Trophoblast cell (in vitro differentiated cells and primary cell): ENCODE measurements at regions not wholly inside any gene's neighbourhood (a gene's known extent, or its start where the extent isn't known, plus 50 kb on each side); places are given as distances from the start of the nearest gene placed in this dataset.

Source experiments
- DNase-seq, 2 donors: peaks; one replicate each; pipeline ENCODE4 v3.0.0-alpha.2; 2016
- H2AFZ ChIP-seq: 2 replicates; pipeline ENCODE4 v1.6.1; 2013; ENCODE audit warnings: low read length, moderate library complexity, mild to moderate bottlenecking; ENCODE audit not compliant: insufficient read depth, poor library complexity
- H2AK5ac ChIP-seq: 2 replicates; pipeline ENCODE4 v1.6.1; 2013; ENCODE audit warnings: mild to moderate bottlenecking, low read length
- H2BK120ac ChIP-seq: 2 replicates; pipeline ENCODE4 v1.6.1; 2013; ENCODE audit warnings: low read length, mild to moderate bottlenecking, moderate library complexity; ENCODE audit not compliant: insufficient read depth, poor library complexity
- H2BK12ac ChIP-seq: 2 replicates; pipeline ENCODE4 v1.6.1; 2013; ENCODE audit warnings: mild to moderate bottlenecking, low read length, moderate library complexity
- H2BK5ac ChIP-seq: 2 replicates; pipeline ENCODE4 v1.6.1; 2013; ENCODE audit warnings: low read length, low read depth, moderate library complexity, mild to moderate bottlenecking; ENCODE audit not compliant: poor library complexity
- H3K14ac ChIP-seq: 2 replicates; pipeline ENCODE4 v1.6.1; 2013; ENCODE audit warnings: mild to moderate bottlenecking, low read length
- H3K18ac ChIP-seq: 2 replicates; pipeline ENCODE4 v1.6.1; 2013; ENCODE audit warnings: mild to moderate bottlenecking, low read length
- H3K23ac ChIP-seq: 2 replicates; pipeline ENCODE4 v1.6.1; 2013; ENCODE audit warnings: low read length
- H3K27ac ChIP-seq: 2 replicates; pipeline ENCODE4 v1.5.1; 2013; ENCODE audit warnings: low read depth, mild to moderate bottlenecking, inconsistent platforms, low read length, moderate library complexity
- H3K27me3 ChIP-seq: 2 replicates; pipeline ENCODE4 v1.6.1; 2013; ENCODE audit warnings: inconsistent platforms, mild to moderate bottlenecking, low read length, moderate library complexity; ENCODE audit not compliant: insufficient read depth
- H3K36me3 ChIP-seq, 2 experiments: 1 replicate in 1 of 2; 2 replicates in 1 of 2; pipeline ENCODE4 v1.6.1; 2013; ENCODE audit warnings: low read length in 2 of 2, mild to moderate bottlenecking in 2 of 2, moderate library complexity in 1 of 2; ENCODE audit not compliant: insufficient read depth in 2 of 2, control insufficient read depth in 1 of 2
- H3K4ac ChIP-seq: 2 replicates; pipeline ENCODE4 v1.6.1; 2013; ENCODE audit warnings: low read depth, mild to moderate bottlenecking, low read length, moderate library complexity
- H3K4me1 ChIP-seq, 2 experiments: 1 replicate in 1 of 2; 2 replicates in 1 of 2; pipeline ENCODE4 v1.6.1; 2013; ENCODE audit warnings: low read length in 2 of 2, mild to moderate bottlenecking in 2 of 2, moderate library complexity in 1 of 2; ENCODE audit not compliant: insufficient read depth in 2 of 2, control insufficient read depth in 1 of 2
- H3K4me2 ChIP-seq: 2 replicates; pipeline ENCODE4 v1.6.1; 2013; ENCODE audit warnings: inconsistent platforms, mild to moderate bottlenecking, low read length, moderate library complexity
- H3K4me3 ChIP-seq: 2 replicates; pipeline ENCODE4 v1.5.1; 2013; ENCODE audit warnings: mild to moderate bottlenecking, low read depth, low read length, inconsistent platforms
- H3K79me1 ChIP-seq: one replicate; pipeline ENCODE4 v1.6.1; 2013; ENCODE audit warnings: low read length
- H3K79me2 ChIP-seq: 2 replicates; pipeline ENCODE4 v1.6.1; 2013; ENCODE audit warnings: low read length, mild to moderate bottlenecking; ENCODE audit not compliant: control insufficient read depth, insufficient read depth, poor library complexity
- H3K9ac ChIP-seq: 2 replicates; pipeline ENCODE4 v1.6.1; 2013; ENCODE audit warnings: mild to moderate bottlenecking, low read length
- H3K9me3 ChIP-seq: 2 replicates; pipeline ENCODE4 v1.6.1; 2013; ENCODE audit warnings: low read depth, mild to moderate bottlenecking, control low read depth, inconsistent platforms, low read length; ENCODE audit not compliant: insufficient read depth
- H4K12ac ChIP-seq: 2 replicates; pipeline ENCODE4 v1.6.1; 2013; ENCODE audit warnings: low read depth, mild to moderate bottlenecking, low read length, moderate library complexity
- H4K8ac ChIP-seq: 2 replicates; pipeline ENCODE4 v1.6.1; 2013; ENCODE audit warnings: low read depth, mild to moderate bottlenecking, low read length, moderate library complexity
- H4K91ac ChIP-seq: one replicate; pipeline ENCODE4 v1.6.1; 2013; ENCODE audit warnings: low read depth, mild to moderate bottlenecking, low read length, moderate library complexity
- WGBS: extraction: QIAGEN DNeasy Blood & Tissue Kit; methylation state at CpG from one replicate; pipeline ENCODE4 v1.1.7; 2013; ENCODE audit warnings: missing lambda C conversion rate; ENCODE audit not compliant: insufficient read length, insufficient coverage; ENCODE audit errors: extremely low coverage; 5-methylcytosine and 5-hydroxymethylcytosine counted together

DNA sequence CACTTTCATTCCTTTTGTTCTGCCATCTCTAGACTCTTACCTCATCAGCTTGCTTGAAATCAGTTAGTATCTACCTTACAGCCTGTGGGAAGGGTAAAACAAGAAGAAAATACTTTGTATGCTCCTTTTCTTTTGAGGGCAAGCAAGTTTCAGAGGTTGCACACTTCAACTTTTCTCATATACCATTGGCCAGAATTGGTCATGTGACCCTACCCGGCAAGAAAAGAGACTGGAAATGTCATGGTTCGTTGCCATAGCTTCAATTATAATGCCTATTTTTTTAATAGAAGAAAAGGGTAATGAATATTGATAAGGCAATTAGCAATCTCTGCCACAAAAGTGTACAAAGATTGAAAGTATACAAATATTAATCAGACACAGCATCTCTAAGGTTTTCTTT is 346.7 kb upstream of the TACR3 start:
- Histone ChIP-seq H3K27me3 (no peaks in the 10 kb centered on the region), H4K8ac (no peak overlapping the region)
- no CpG with 5 or more reads among the region's 2 CpGs for WGBS

DNA sequence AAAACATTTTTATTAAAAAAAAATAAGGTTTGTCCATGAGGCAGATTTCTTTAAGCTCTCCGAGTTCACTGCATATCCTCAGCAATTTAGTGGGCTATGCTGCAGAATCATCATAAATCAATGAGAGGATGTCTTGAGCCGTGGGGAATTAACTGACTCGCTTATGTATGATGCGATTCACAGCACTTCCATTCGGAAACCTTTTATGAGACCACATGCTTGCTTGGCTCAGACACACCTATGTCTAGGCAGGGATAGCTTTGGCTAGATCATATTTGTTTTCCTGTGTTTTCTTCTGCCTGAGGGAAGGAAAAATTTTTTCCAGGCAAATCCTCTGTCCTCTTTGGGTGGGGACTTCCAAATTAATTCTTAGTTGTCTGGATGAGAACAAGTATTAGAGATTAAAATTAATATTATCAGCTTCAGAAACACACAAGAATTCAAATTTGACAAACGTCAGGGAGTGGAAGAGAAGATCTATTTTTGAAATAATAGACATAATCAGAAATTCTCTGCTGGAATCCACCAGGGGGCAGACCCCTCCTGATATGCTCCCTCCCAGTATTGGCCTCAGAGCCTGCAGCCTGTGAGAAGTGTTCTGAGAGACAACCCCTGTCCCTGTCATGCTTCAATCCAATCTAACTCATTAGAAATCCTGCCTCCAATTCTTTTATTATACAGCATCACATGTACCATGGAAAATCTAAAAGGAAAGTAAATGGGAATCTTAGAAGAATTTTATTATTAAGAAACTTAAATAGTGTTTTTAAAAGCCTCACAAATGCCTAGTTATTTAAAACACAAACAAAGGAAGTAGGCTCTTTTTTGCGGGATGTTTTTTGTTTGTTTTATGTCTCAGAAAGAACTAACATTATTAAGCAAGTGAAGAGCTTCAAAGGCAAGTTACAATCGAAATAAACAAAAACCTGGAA is 345.1 kb upstream of the TACR3 start:
- WGBS = no CpG with 5 or more reads among the region's 8 CpGs

More for the DNA sequence above, 346.7 kb upstream of the TACR3 start:
- Histone ChIP-seq H3K4me3 (no peak overlapping the region), H3K18ac (no peak overlapping the region), H2BK5ac (no peak overlapping the region), H3K79me1 (no peaks in the 10 kb centered on the region), H4K91ac (no peak overlapping the region), H3K4me2 (no peak overlapping the region), H3K23ac (no peak overlapping the region), H3K9ac (no peak overlapping the region), H2AFZ (no peak overlapping the region), H3K79me2 (no peaks in the 10 kb centered on the region), H2BK12ac (no peak overlapping the region), H2BK120ac (no peak overlapping the region), H3K4me1 (no peaks in the 10 kb centered on the region), H3K4ac (no peak overlapping the region), H3K36me3 (no peaks in the 10 kb centered on the region), H2AK5ac (no peak overlapping the region), H3K9me3 (no peaks in the 10 kb centered on the region), H3K27ac (no peak overlapping the region), H4K12ac (no peak overlapping the region), H3K14ac (no peak overlapping the region)
- DNase-seq = no peak

DNA sequence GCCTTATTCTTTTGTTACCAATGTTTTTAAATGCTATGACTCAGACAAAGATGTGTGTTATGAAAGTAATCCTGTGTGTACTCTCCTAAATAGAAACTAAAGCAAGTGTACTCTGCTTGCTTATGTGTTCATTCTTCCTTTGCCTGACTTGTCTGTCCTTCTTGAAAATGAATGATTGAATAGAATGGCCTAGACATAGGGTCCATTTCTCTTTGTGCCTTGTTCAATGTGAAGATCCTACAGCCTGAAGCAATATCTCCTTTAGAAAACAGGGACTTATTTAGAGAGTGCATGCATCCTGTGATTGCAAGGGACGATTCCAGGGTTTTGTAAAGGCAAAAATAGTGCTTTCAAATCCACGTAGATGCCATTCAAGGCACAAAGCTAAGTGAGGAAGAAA is 343.6 kb upstream of the TACR3 start:
- no CpG with 5 or more reads among the region's 2 CpGs for WGBS
- Histone ChIP-seq H3K4me3 (no peak overlapping the region), H2BK12ac (no peak overlapping the region), H2AFZ (no peak overlapping the region), H3K27ac (no peak overlapping the region), H3K27me3 (no peaks in the 10 kb centered on the region), H3K14ac (no peak overlapping the region), H3K79me2 (no peaks in the 10 kb centered on the region), H2BK5ac (no peak overlapping the region), H4K91ac (no peak overlapping the region), H3K18ac (no peak overlapping the region), H3K4me2 (no peak overlapping the region), H3K79me1 (no peaks in the 10 kb centered on the region), H3K36me3 (no peaks in the 10 kb centered on the region), H3K9me3 (no peaks in the 10 kb centered on the region), H4K8ac (no peak overlapping the region), H2AK5ac (no peak overlapping the region), H3K4me1 (no peaks in the 10 kb centered on the region), H3K9ac (no peak overlapping the region), H3K23ac (no peak overlapping the region), H2BK120ac (no peak overlapping the region), H4K12ac (no peak overlapping the region), H3K4ac (no peak overlapping the region)
- DNase-seq = no peak

More for the DNA sequence above, 345.1 kb upstream of the TACR3 start:
- Histone ChIP-seq H3K27me3 (no peaks in the 10 kb centered on the region), H3K79me2 (no peaks in the 10 kb centered on the region), H3K36me3 (no peaks in the 10 kb centered on the region), H3K79me1 (no peaks in the 10 kb centered on the region), H4K12ac (no peak overlapping the region), H3K4me2 (no peak overlapping the region), H4K91ac (no peak overlapping the region), H3K23ac (no peak overlapping the region), H3K18ac (no peak overlapping the region), H2AK5ac (no peak overlapping the region), H3K9me3 (no peaks in the 10 kb centered on the region), H3K4me1 (no peaks in the 10 kb centered on the region), H3K9ac (no peak overlapping the region), H2BK120ac (no peak overlapping the region), H2BK5ac (no peak overlapping the region), H4K8ac (no peak overlapping the region), H2AFZ (no peak overlapping the region), H3K4ac (no peak overlapping the region), H3K14ac (no peak overlapping the region), H3K27ac (no peak overlapping the region), H2BK12ac (no peak overlapping the region), H3K4me3 (no peak overlapping the region)
- peak; percentile 12 to 34 for DNase-seq

DNA sequence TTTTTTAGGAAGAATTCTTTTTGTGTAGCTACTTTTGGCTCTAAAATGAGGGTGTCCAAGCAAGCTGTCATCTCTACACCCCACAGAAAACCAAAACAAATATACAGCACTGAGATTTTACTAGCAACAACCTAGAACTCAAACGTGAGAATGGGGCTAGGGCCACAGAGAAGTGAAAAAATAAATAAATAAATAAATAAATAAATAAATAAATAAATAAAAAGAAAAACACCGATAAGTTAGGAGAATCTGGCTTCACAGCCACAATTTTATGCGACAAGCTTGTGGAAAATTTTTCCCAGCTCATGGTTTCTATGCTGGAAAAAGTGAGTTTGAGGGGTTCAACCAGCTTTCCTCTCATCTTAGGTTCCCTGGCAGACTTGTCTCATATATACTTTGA is 324.6 kb upstream of the TACR3 start:
- Histone ChIP-seq H3K18ac (no peak overlapping the region), H3K27ac (no peak overlapping the region), H3K4ac (no peak overlapping the region), H3K23ac (no peak overlapping the region), H2BK120ac (no peak overlapping the region), H4K91ac (no peak overlapping the region), H3K4me3 (no peak overlapping the region), H3K9ac (no peak overlapping the region), H4K8ac (no peak overlapping the region), H3K4me2 (no peak overlapping the region), H3K9me3 (no peaks in the 10 kb centered on the region), H3K27me3 (no peaks in the 10 kb centered on the region), H3K14ac (no peak overlapping the region), H3K79me1 (no peaks in the 10 kb centered on the region), H4K12ac (no peak overlapping the region), H3K36me3 (no peaks in the 10 kb centered on the region), H2BK12ac (no peak overlapping the region), H2AK5ac (no peak overlapping the region), H2AFZ (no peak overlapping the region), H3K79me2 (no peaks in the 10 kb centered on the region), H2BK5ac (no peak overlapping the region), H3K4me1 (no peaks in the 10 kb centered on the region)
- WGBS = no CpG with 5 or more reads among the region's 3 CpGs
- DNase-seq = no peak
